Fibroblast of villous mesenchyme (primary cell): ENCODE measurements at regions not wholly inside any gene's neighbourhood (a gene's known extent, or its start where the extent isn't known, plus 50 kb on each side); places are given as distances from the start of the nearest gene placed in this dataset.

ENCODE experiments used
- DNase-seq: peaks from one replicate; pipeline ENCODE4 v3.0.0-alpha.2; 2010; ENCODE audit warnings: low read depth
- H3K4me3 ChIP-seq: 2 replicates; pipeline ENCODE4 v1.5.1; 2011; ENCODE audit warnings: low read depth, mild to moderate bottlenecking, low read length
- CTCF ChIP-seq: IDR thresholded peaks from 2 replicates; pipeline ENCODE4 v1.5.1; 2012; ENCODE audit warnings: low read depth, mild to moderate bottlenecking, low read length; ENCODE audit not compliant: insufficient read depth

DNA sequence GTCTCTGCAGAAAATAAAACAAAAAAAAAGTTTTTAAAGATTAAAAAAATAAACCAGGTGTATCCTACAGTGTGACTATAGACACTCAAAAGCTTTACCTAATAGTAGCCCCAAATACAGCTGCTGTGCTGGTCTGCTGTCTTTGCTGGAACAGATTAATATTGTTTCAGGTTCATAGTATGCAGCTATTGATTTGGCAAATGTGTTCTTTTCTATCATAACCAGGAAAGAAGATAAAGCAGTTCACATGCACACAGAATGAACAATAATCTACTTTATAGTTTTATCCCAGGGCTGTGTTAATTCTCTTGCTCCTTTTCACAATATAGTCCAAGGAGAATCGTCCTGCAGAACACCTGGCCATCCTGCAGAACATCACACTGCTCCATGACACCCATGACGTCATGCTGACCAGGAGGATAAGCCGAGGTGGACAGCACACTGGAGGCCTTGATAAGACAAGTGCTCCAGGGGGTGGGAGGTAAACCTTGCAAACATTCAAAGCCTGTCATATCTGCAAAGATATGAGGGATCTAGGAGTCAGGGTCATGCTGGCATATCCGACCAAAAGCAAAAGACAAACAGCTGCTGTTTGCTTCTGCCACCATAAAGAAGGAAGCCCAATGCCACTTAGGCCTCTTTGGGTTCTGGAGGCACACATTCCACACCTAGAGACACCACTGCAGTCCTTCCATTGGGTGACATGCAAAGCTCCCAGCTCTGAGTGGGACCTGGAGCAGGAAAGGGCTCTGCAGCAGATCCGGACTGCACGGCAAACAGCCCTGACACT, 86.1 kb upstream of the SLC2A1 start:
- no peak overlapping the region for H3K4me3 ChIP-seq
- no peak for TF ChIP-seq CTCF
- DNase-seq: peak; percentile 43

DNA sequence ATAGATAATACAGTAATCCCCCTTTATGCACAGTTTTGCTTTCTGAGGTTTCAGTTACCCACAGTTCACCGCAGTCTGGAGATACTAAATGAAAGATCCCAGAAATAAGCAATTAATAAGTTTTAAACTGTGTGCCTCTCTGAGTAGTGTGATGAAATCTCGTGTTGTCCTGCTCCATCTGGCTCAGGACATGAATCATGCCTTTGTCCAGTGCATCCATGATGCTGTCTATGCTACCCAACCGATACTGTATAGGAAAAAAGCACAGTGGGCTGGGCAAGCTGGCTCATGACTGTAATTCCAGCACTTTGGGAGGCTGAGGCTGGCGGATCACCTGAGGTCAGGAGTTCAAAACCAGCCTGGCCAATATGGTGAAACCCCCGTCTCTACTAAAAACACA, 85.0 kb upstream of the SLC2A1 start:
- TF ChIP-seq CTCF: no peak
- no peak for DNase-seq
- no peak overlapping the region for H3K4me3 ChIP-seq

DNA sequence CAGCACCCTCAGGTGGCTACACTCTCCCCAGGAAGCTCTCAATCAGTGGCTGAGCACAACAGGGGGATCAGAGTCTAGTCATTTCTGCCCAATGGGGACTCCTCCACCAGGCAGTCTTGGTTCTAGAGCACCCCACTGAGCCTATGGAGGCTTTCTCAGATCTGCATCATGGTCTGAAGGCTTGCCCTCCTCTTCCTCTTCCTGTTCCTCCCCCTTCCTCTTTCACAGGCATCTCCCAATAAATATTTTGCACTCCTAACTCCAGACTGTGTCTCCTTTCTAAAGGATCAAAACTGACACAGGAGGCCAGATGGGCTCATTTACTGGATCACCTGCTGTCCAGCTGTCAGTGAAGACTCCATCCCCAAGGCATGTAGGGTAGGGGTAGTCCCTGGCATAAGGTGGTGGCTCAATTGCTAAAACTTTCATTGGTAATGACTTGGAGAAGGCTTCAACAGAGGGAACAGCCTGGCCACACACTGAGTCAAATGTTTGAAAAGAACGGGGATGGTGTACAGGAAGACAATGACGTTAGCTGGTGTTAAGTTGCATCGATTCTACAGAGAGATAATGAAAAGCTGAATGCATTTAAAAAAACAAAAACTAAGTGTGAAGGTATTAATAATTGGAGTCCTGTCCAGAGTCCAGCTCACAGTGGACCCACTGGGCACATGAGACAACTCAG, 84.2 kb upstream of the SLC2A1 start:
- no peak overlapping the region for H3K4me3 ChIP-seq
- no peak for TF ChIP-seq CTCF
- DNase-seq: no peak

- no peak for DNase-seq
- no peak for TF ChIP-seq CTCF
- H3K4me3 ChIP-seq: no peak overlapping the region
Observed at GRCh38 chr1:43042127-43042526, 83.5 kb upstream of the SLC2A1 start.

DNA sequence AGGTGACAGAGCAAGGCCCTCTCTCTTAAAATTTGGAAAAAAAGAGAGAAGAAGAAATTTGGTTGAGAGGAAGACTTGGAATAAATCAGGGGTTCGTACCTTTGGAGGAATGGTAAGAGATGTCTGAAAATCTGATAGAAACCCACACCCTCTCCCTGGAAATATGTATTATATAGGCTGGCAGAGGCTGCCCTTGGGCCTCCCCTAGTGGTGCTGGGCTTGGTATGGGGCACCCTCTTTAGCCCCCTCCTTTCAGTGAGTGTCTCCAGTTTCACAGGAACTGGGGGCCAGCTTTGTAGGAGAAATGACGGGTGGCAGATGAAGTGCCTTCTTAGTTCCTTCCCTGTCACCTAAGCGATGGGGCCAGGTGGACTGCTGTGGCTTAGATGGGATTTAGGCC, 82.9 kb upstream of the SLC2A1 start:
- H3K4me3 ChIP-seq: no peak overlapping the region
- no peak for DNase-seq
- no peak for TF ChIP-seq CTCF

- no peak for TF ChIP-seq CTCF
- H3K4me3 ChIP-seq: no peak overlapping the region
- no peak for DNase-seq
Observed at GRCh38 chr1:43039228-43040055, 80.8 kb upstream of the SLC2A1 start.
